Stimulated activated CD8-positive, alpha-beta memory T cell treated with anti-CD3 and anti-CD28 coated beads, Interleukin-15, amount 100 ng/mL, for 1 hour (primary cell): ENCODE measurements at regions not wholly inside any gene's neighbourhood (a gene's known extent, or its start where the extent isn't known, plus 50 kb on each side); places are given as distances from the start of the nearest gene placed in this dataset.

Source experiments
- DNase-seq: peaks from one replicate; pipeline ENCODE4 v3.0.0-alpha.2; 2020; ENCODE audit warnings: low read depth

DNA sequence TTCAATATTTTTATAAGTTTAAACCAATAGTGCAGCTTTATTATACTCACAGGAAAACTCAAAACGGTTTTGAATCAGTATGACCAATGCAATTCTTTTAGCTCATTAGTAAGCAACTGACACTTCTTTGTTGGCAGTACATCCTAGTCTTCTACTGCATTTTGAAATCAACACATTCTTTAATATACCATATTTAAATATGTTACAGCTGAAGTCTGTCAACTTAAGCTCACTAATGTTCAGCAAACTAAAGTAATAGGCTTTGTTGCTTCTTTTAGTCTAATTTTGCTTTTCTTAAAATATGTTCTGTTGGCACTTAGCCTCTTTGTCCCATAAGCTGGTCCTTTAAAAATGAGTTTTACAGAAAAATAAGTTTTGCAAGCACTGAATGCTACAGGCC lies 55.4 kb upstream of the CCBE1 start:
- DNase-seq: no peak

DNA sequence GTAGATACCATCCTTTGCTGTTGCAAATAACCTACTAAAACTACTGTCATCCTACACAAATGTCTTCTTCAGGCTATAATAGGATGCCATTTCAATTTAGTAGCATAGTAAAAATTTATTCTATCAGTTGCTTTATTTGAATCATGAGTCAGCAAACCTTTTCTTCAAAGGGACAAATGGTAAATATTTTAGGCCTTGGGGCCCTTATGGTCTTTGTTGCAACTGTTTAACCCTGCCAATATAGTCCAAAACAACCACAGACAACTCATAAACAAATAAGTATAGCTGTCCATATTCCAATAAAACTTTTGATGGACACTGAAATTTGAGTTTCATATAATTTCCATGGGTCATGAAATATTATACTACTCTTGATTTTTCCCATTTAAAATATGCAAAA lies 54.0 kb upstream of the CCBE1 start:
- no peak for DNase-seq

GRCh38 chr18:59748628-59749360 lies 51.6 kb upstream of the CCBE1 start:
- no peak for DNase-seq
